Activated CD8-positive, alpha-beta T cell treated with anti-CD3 and anti-CD28 coated beads for 36 hours (primary cell): ENCODE measurements at regions not wholly inside any gene's neighbourhood (a gene's known extent, or its start where the extent isn't known, plus 50 kb on each side); places are given as distances from the start of the nearest gene placed in this dataset.

ENCODE experiments used
- ATAC-seq: fragments of 200-7000 bp; cut with Tn5 transposase; one replicate; pipeline ENCODE4 v1.10.0; 2021; ENCODE audit warnings: mild to moderate bottlenecking, moderate library complexity
- CTCF ChIA-PET: fragments of 350-600 bp; sonication (Branson Sonifier 250); formaldehyde crosslinking; loops from one replicate; lab custom pipeline; 2021; ENCODE audit warnings: antibody characterized with exemption; lab: Charles Lee
- POLR2A ChIA-PET: fragments of 350-600 bp; sonication (Branson Sonifier 250); formaldehyde crosslinking; loops from one replicate; lab custom pipeline; 2021; ENCODE audit warnings: antibody characterized with exemption; lab: Charles Lee
- DNase-seq: peaks from one replicate; pipeline ENCODE4 v3.0.0-alpha.2; 2020
- H3K27ac Mint-ChIP-seq: one replicate; pipeline ENCODE4 v1.8.0; 2021; ENCODE audit warnings: mild to moderate bottlenecking, mixed read lengths
- H3K27me3 Mint-ChIP-seq: one replicate; pipeline ENCODE4 v1.8.0; 2021; ENCODE audit warnings: mixed read lengths
- H3K36me3 Mint-ChIP-seq: one replicate; pipeline ENCODE4 v1.8.0; 2021; ENCODE audit warnings: low read depth, mixed read lengths
- H3K4me1 Mint-ChIP-seq: one replicate; pipeline ENCODE4 v1.8.0; 2021; ENCODE audit warnings: low read depth, mixed read lengths
- H3K4me3 Mint-ChIP-seq: one replicate; pipeline ENCODE4 v1.8.0; 2021; ENCODE audit warnings: mild to moderate bottlenecking, moderate library complexity, mixed read lengths
- H3K9me3 Mint-ChIP-seq: one replicate; pipeline ENCODE4 v1.8.0; 2021; ENCODE audit warnings: mixed read lengths
- CTCF ChIP-seq: fragments of 200-600 bp; IDR thresholded peaks from one replicate; pipeline ENCODE4 v1.8.0; 2022; ENCODE audit warnings: antibody characterized with exemption, mild to moderate bottlenecking
- intact Hi-C: fragments of 100-400 bp; cut with micrococcal nuclease; formaldehyde crosslinking; loops from one replicate; pipeline ENCODE4 v1.10.0; 2022

- no peak for TF ChIP-seq CTCF
- POLR2A ChIA-PET: no interaction called here
- ATAC-seq (no peak), DNase-seq (no peak)
- Mint-ChIP-seq H3K27me3 (peaks cover 13% of the 10 kb centered on the region), H3K4me3 (no peak overlapping the region), H3K4me1 (no peaks in the 10 kb centered on the region), H3K9me3 (no peaks in the 10 kb centered on the region), H3K27ac (no peak overlapping the region), H3K36me3 (no peaks in the 10 kb centered on the region)
- intact Hi-C loops: no loop called here
- CTCF ChIA-PET: interaction anchor here (1.1 to 1.2 kb wide), 2 partner anchors 26 to 55 kb away, joined by 3 to 4 read pairs; no protein-coding TSS in a partner anchor
Measured at GRCh38 chr22:35204807-35205775, 52.2 kb upstream of the HMGXB4 start.

DNA sequence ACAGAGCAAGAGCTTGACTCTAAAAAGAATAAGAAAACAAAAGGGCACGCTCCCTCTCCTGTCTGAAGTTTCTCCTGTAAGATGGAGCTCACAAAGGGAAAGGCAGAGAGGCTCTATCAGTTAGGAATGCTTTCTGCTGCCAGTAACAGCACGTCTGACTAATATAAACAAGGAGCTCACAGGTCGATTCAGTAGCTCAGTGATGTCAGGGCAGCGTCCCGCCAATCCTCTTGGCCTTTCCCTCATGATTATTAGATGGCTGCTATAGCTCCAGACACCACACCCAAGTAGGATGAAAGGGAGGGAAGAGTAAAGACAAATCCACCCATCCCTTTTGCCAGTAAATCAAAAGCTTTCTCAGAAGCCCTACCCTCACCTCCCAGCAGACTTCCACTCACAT, 51.3 kb upstream of the HMGXB4 start:
- Mint-ChIP-seq H3K27ac (no peak overlapping the region), H3K36me3 (no peaks in the 10 kb centered on the region), H3K4me3 (no peak overlapping the region), H3K4me1 (no peaks in the 10 kb centered on the region), H3K9me3 (no peaks in the 10 kb centered on the region), H3K27me3 (peaks cover 10% of the 10 kb centered on the region)
- ATAC-seq (no peak), DNase-seq (no peak)
- intact Hi-C loops: no loop called here
- ChIA-PET POLR2A (no interaction called here), CTCF (interaction anchor here (1.0 kb wide), 1 partner anchor 26 kb away, joined by 3 read pairs; no protein-coding TSS in a partner anchor)
- TF ChIP-seq CTCF: no peak

GRCh38 chr22:35206889-35207288, 50.4 kb upstream of the HMGXB4 start:
- POLR2A ChIA-PET: no interaction called here
- CTCF ChIA-PET: interaction anchor here (1.0 kb wide), 1 partner anchor 25 kb away, joined by 3 read pairs; no protein-coding TSS in a partner anchor

More at GRCh38 chr22:35206889-35207288, 50.4 kb upstream of the HMGXB4 start:
- Mint-ChIP-seq H3K9me3 (no peaks in the 10 kb centered on the region), H3K36me3 (no peaks in the 10 kb centered on the region), H3K27me3 (peaks cover 13% of the 10 kb centered on the region), H3K27ac (no peak overlapping the region), H3K4me3 (no peak overlapping the region), H3K4me1 (no peaks in the 10 kb centered on the region)
- intact Hi-C loops: no loop called here
- ATAC-seq (no peak), DNase-seq (no peak)
- no peak for TF ChIP-seq CTCF
